ENCODE measurements at regions not wholly inside any gene's neighbourhood (a gene's known extent, or its start where the extent isn't known, plus 50 kb on each side); places are given as distances from the start of the nearest gene placed in this dataset.
"Not testable (repeated sequence)": the region's sequence is repeated elsewhere in the genome, so short reads cannot be mapped to it uniquely, and the experiment has no call there.

DNA sequence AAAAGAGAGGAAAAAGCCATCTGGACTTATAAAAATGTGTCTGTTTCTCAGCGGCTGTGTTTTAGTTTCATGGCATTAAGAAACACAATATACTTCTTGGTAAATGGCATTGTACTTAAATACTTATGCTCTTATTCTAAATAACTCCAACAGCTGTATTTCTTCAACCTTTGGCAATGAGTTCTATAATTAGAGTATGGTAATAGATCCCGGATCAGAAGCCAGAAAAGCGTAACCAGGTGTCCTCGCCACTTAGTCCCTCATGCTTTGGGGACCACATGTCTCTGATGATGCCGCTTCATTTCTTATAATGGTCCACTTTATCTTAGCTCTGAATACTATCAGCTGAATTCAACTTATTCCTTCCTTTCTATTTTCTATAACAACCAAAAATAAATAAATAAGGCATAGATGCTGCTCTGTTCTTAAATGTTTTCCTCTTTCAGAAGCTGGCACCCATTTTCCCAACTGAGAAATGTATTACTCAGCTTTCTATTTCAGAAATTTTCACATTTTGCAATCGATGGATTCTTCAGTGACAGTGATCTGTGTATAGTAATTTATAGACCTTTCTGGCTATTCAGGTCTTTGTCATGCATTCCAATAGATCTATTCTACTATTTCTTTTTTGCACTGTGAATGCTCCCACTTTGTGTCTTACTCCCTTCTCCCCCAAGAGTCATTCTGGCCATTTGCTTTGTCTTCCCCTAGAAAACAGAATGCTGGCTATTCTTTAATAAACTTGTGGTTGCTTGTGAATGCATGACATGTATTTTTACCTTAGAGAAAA lies 87.6 kb upstream of the KBTBD8 start:
- in situ Hi-C loops (cut with MboI; ENCODE audit: low sequenced_read_pairs) = no loop called here

GRCh38 chr3:66912306-66912705 lies 85.8 kb upstream of the KBTBD8 start:
- in situ Hi-C loops (cut with MboI; ENCODE audit: low sequenced_read_pairs) = no loop called here

DNA sequence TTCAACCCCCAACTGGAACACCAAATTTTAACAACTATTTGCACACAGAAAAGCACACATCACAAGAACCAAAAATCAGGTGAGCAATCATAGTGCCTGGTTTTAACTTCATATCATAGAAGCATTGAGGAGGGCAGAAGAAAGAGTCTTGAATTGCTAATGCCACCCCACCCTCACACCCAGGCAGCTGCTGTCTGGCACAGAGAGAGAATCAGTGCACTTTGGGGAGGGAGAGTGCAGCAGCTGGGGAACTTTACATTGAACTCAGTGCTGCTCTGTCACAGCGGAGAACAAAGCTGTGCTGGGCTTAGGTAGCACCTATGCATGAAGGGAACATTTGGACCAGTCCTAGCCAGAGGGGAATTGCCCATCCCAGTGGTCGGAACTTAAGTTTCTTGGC lies 76.0 kb upstream of the KBTBD8 start:
- in situ Hi-C loops (cut with MboI; ENCODE audit: low sequenced_read_pairs) = no loop called here

GRCh38 chr3:66923969-66924368 lies 74.1 kb upstream of the KBTBD8 start:
- in situ Hi-C loops (cut with MboI; ENCODE audit: low sequenced_read_pairs) = no loop called here

DNA sequence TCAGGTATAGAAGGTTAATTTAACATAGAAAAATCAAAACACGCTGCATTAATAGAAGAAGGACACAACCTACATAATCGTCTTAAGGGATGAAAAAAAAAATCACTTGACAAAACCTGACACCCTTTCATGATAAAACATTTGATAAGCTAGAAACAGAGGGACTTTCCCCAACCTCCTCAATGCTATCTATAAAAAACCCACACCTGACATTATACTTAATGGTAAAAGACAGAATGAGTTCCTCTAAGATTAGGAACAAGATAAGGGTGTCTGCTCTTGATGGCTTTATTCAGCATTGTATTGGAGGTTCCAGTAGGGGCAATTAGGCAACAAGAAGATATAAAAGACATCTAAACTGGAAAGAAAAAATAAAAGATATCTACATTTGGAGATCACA lies 69.9 kb upstream of the KBTBD8 start:
- in situ Hi-C loops (cut with MboI; ENCODE audit: low sequenced_read_pairs) = no loop called here

- in situ Hi-C loops (cut with MboI; ENCODE audit: low sequenced_read_pairs) = no loop called here
Measured at GRCh38 chr3:66931291-66931690, 66.8 kb upstream of the KBTBD8 start.

DNA sequence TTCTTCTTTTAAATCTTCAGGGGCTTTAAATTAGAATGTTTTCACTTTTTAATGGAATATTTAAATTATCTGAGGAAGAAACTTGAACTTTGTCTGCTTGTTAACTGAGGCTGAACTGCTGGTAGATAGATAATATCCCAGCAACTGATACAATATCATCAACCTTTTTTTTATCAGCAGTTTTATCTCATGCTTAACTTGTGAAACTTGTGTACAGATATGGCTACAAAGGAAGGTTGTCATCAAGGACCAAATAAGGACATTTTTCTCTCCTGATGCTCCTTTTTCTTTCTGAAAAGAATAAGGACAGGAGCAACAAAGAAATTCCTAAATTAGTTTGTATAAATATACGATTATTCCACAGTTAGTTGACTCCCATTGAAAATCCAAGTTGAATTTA lies 66.4 kb upstream of the KBTBD8 start:
- in situ Hi-C loops (cut with MboI; ENCODE audit: low sequenced_read_pairs) = no loop called here

DNA sequence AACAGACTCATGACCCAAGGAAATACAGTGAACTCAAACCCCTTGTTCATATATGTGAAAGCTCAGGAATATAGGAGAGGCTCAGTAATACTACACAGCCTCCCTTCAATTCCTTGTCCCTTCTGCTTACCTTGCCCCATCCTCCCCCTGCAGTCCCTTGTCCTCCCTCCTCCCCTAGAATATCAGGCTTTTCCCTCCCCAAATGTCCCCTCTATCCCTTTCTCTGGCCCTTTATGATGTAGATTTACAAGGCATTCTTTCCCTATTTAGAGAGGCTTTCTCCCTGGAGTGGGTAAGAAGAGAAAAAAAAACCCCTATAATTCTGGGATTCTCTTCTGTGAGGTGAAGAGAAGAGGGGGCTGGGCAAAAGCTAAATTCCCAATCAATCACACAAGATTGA lies 64.9 kb upstream of the KBTBD8 start:
- in situ Hi-C loops (cut with MboI; ENCODE audit: low sequenced_read_pairs) = no loop called here

DNA sequence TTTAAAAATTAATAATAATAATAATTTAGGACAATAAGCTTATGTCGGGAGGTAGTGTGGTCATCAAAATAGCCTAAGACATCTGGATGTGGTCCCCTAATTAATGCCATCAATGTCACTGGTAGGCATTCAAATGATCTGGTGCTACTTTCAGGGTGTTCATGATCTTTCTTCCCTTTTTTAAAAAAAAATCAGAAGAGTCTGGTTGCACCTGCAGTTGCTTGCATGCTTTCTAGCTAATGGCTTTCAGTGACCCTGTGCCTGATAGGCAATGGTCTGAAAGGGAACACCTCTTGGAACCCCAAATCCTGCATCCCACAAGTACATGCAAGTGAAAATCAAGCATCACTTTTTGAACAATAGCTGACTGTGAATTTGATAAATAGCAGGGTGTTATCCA lies 64.1 kb upstream of the KBTBD8 start:
- in situ Hi-C loops (cut with MboI; ENCODE audit: low sequenced_read_pairs) = no loop called here

DNA sequence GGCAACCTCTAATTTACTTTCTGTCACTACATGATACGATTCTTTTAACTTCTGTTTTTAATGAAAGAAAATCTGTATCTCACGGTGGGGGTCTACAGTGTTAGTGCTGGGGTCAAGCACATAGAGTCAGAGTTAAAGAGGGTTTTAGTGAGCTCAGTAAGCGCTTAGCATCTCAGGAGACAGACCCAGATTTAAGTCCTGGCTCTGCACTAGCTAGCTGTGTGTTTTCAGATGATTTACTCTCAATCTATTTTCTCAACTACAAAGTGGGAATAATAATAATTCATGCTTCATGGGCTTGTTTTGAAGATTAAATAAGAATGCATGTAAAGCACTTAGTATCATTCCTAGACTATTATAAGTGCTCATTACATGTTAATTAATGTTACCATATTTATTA lies 63.4 kb upstream of the KBTBD8 start:
- in situ Hi-C loops (cut with MboI; ENCODE audit: low sequenced_read_pairs) = no loop called here

- in situ Hi-C loops (cut with MboI; ENCODE audit: low sequenced_read_pairs) = not testable (repeated sequence)
Measured at GRCh38 chr3:66937041-66937440, 61.1 kb upstream of the KBTBD8 start.

- in situ Hi-C loops (cut with MboI; ENCODE audit: low sequenced_read_pairs) = no loop called here
Measured at GRCh38 chr3:66938338-66938963, 59.7 kb upstream of the KBTBD8 start.

- in situ Hi-C loops (cut with MboI; ENCODE audit: low sequenced_read_pairs) = no loop called here
Measured at GRCh38 chr3:66948041-66948440, 50.1 kb upstream of the KBTBD8 start.

Measured in HL-60/S4 treated with retinoic acid at 250 ng/mL for 4 days and 3 days (cell line).